ENCODE measurements at regions not wholly inside any gene's neighbourhood (a gene's known extent, or its start where the extent isn't known, plus 50 kb on each side); places are given as distances from the start of the nearest gene placed in this dataset.
"Not testable (repeated sequence)": the region's sequence is repeated elsewhere in the genome, so short reads cannot be mapped to it uniquely, and the experiment has no call there.

- DNase-seq (ENCODE audit: low read depth) = no peak
Observed at GRCh38 chr4:38334791-38335190, 329.2 kb upstream of the KLF3 start.

GRCh38 chr4:38338939-38339338 is 325.1 kb upstream of the KLF3 start:
- not testable (repeated sequence) for DNase-seq (ENCODE audit: low read depth)

GRCh38 chr4:38343608-38344007 is 320.4 kb upstream of the KLF3 start:
- no peak for DNase-seq (ENCODE audit: low read depth)

- DNase-seq (ENCODE audit: low read depth) = no peak
Observed at GRCh38 chr4:38344929-38345328, 319.1 kb upstream of the KLF3 start.

- DNase-seq (ENCODE audit: low read depth) = no peak
Observed at GRCh38 chr4:38347251-38347650, 316.7 kb upstream of the KLF3 start.

GRCh38 chr4:38354421-38354820 is 309.6 kb upstream of the KLF3 start:
- DNase-seq (ENCODE audit: low read depth) = no peak

- no peak for DNase-seq (ENCODE audit: low read depth)
Observed at GRCh38 chr4:38354872-38355271, 309.1 kb upstream of the KLF3 start.

GRCh38 chr4:38356686-38357085 is 307.3 kb upstream of the KLF3 start:
- DNase-seq (ENCODE audit: low read depth) = no peak

GRCh38 chr4:38357546-38357945 is 306.5 kb upstream of the KLF3 start:
- no peak for DNase-seq (ENCODE audit: low read depth)

GRCh38 chr4:38359113-38359512 is 304.9 kb upstream of the KLF3 start:
- no peak for DNase-seq (ENCODE audit: low read depth)

GRCh38 chr4:38360201-38360600 is 303.8 kb upstream of the KLF3 start:
- no peak for DNase-seq (ENCODE audit: low read depth)

GRCh38 chr4:38364383-38364963 is 299.5 kb upstream of the KLF3 start:
- DNase-seq (ENCODE audit: low read depth) = no peak

GRCh38 chr4:38365261-38365660 is 298.7 kb upstream of the KLF3 start:
- no peak for DNase-seq (ENCODE audit: low read depth)

GRCh38 chr4:38365748-38366310 is 298.2 kb upstream of the KLF3 start:
- no peak for DNase-seq (ENCODE audit: low read depth)

- no peak for DNase-seq (ENCODE audit: low read depth)
Observed at GRCh38 chr4:38366456-38366855, 297.5 kb upstream of the KLF3 start.

GRCh38 chr4:38366997-38367396 is 297.0 kb upstream of the KLF3 start:
- DNase-seq (ENCODE audit: low read depth) = no peak

GRCh38 chr4:38367642-38368174 is 296.3 kb upstream of the KLF3 start:
- DNase-seq (ENCODE audit: low read depth) = no peak

GRCh38 chr4:38368613-38369012 is 295.4 kb upstream of the KLF3 start:
- DNase-seq (ENCODE audit: low read depth) = no peak

GRCh38 chr4:38371391-38371851 is 292.6 kb upstream of the KLF3 start:
- no peak for DNase-seq (ENCODE audit: low read depth)

GRCh38 chr4:38373375-38373774 is 290.6 kb upstream of the KLF3 start:
- no peak for DNase-seq (ENCODE audit: low read depth)

- no peak for DNase-seq (ENCODE audit: low read depth)
Observed at GRCh38 chr4:38377195-38377594, 286.8 kb upstream of the KLF3 start.

- no peak for DNase-seq (ENCODE audit: low read depth)
Observed at GRCh38 chr4:38378478-38378877, 285.5 kb upstream of the KLF3 start.

- no peak for DNase-seq (ENCODE audit: low read depth)
Observed at GRCh38 chr4:38381788-38382187, 282.2 kb upstream of the KLF3 start.

- DNase-seq (ENCODE audit: low read depth) = no peak
Observed at GRCh38 chr4:38382520-38382919, 281.5 kb upstream of the KLF3 start.

Data from stimulated activated CD8-positive, alpha-beta memory T cell treated with anti-CD3 and anti-CD28 coated beads, Interleukin-12 subunit alpha, Interleukin-12 subunit beta, amount 100 ng/mL, for 4 hours (primary cell).